ENCODE measurements at regions not wholly inside any gene's neighbourhood (a gene's known extent, or its start where the extent isn't known, plus 50 kb on each side); places are given as distances from the start of the nearest gene placed in this dataset.

DNA sequence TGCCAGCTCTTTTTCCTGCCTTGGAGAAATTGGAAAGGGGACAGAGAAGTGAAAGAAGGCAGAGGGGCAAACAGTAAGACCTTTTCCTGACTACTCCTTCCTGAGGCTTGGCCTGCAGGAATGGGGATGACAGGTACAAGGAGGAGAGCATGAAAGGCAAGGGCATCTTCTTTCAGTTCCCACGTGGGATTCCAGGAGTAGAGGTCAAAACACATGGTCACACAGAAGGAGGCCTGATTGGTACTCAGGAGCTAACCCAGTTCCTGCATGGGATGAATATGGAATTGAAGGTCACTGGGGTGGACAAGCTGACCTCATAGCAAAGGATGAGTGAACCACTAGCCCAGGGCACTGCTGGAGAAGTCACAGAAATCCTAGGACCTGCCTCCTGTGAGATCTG, 112.5 kb upstream of the ZNF366 start:
- no peaks in the 10 kb centered on the region for H3K9me3 ChIP-seq
- DNase-seq, result no peak
- no peak for TF ChIP-seq CTCF (IDR thresholded peaks at IDR 0.05; ENCODE audit: low read depth, low read length)
- no peak overlapping the region for H3K4me3 ChIP-seq (ENCODE audit: low read depth, low read length)
- H3K4me1 ChIP-seq, result no peaks in the 10 kb centered on the region
- no peaks in the 10 kb centered on the region for H3K27me3 ChIP-seq
- no peaks in the 10 kb centered on the region for H3K36me3 ChIP-seq

DNA sequence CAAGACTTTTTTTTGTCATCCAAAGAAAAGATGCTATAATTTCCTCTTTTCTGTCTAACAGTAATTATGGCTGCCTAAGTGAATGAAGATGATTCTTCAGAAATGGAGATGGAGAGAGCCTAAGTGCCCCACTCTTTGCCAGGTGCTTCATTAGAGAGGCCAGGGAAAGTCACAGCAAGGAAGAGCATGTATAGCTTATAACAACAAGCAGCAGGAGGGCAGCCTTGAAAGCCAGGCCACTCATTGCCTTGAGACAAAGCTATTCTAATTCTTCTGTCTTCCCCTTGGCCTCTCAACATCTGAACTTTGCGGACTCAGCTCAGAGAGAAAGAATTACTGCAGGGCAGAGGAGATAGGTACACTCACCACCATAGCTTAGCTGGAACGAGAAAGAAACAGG, 112.0 kb upstream of the ZNF366 start:
- Histone ChIP-seq H3K9me3 (no peaks in the 10 kb centered on the region), H3K27me3 (no peaks in the 10 kb centered on the region), H3K36me3 (no peaks in the 10 kb centered on the region), H3K4me1 (no peaks in the 10 kb centered on the region), H3K4me3 (ENCODE audit: low read depth, low read length) (no peak overlapping the region)
- no peak for TF ChIP-seq CTCF (IDR thresholded peaks at IDR 0.05; ENCODE audit: low read depth, low read length)
- DNase-seq, result no peak

GRCh38 chr5:72618708-72619107, 111.5 kb upstream of the ZNF366 start:
- Histone ChIP-seq H3K36me3 (no peaks in the 10 kb centered on the region), H3K9me3 (no peaks in the 10 kb centered on the region), H3K4me3 (ENCODE audit: low read depth, low read length) (no peak overlapping the region), H3K27me3 (no peaks in the 10 kb centered on the region), H3K4me1 (no peaks in the 10 kb centered on the region)
- TF ChIP-seq CTCF (IDR thresholded peaks at IDR 0.05; ENCODE audit: low read depth, low read length), result no peak
- DNase-seq, result no peak

DNA sequence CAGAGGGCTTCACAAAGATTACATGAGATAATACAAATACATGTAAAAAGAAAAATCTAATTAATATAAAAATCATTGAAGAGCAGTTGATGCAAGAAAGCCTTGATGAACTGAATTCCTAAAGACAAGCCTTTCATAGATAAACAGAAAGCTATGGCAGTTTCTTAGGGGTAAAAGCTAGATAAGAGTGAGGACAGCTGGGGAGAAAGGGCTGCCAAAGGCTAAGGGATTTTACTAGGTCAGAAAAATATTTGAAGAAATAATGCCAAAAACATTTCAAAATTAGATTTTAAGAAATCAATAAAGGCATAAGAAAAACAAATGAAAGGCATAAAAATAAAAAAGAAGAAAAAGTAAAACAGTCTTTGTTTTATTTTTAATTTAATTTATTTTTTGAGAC, 107.9 kb upstream of the ZNF366 start:
- Histone ChIP-seq H3K36me3 (no peaks in the 10 kb centered on the region), H3K9me3 (no peaks in the 10 kb centered on the region), H3K4me3 (ENCODE audit: low read depth, low read length) (no peak overlapping the region), H3K4me1 (peaks cover 11% of the 10 kb centered on the region), H3K27me3 (no peaks in the 10 kb centered on the region)
- no peak for TF ChIP-seq CTCF (IDR thresholded peaks at IDR 0.05; ENCODE audit: low read depth, low read length)
- DNase-seq, result no peak

DNA sequence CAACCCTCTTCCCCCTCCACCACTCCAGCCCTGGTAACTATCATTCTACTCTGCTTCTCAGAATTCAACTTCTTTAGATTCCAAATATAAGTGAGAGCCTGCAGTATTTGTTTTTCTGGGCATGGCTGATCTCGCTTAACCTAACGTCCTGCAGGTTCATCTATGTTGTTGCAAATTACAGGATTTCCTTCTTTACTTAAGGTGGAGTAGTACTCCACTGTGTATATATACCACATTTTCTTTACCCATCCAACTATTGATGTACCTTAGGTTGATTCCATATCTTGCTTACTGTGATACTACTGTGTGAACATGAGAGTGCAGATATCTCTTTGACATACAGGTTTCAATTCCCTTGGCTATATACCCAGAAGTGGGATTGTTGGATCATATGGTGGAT, 106.3 kb upstream of the ZNF366 start:
- Histone ChIP-seq H3K4me3 (ENCODE audit: low read depth, low read length) (no peak overlapping the region), H3K36me3 (no peaks in the 10 kb centered on the region), H3K27me3 (no peaks in the 10 kb centered on the region), H3K9me3 (no peaks in the 10 kb centered on the region), H3K4me1 (peaks cover 21% of the 10 kb centered on the region)
- no peak for TF ChIP-seq CTCF (IDR thresholded peaks at IDR 0.05; ENCODE audit: low read depth, low read length)
- no peak for DNase-seq

DNA sequence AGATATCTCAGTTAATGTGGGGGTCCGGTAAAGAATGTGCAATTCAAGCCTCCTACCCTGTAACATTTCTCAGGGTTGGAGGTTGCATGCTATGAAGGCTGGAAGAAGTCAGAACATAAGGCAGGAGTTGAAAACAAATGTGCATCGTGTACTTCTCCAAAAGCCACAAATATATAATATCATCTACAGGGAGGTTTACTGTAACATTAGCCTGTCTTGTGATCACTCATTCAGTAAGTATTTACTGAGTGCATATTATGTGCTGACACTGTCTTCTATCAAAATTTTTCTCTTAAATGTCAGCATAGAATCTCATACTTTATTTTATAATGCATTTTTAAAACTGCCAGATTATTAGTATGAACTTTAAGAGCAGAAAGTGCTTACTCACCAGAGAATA, 105.6 kb upstream of the ZNF366 start:
- no peak for DNase-seq
- no peaks in the 10 kb centered on the region for H3K27me3 ChIP-seq
- H3K4me1 ChIP-seq, result peaks cover 24% of the 10 kb centered on the region
- no peak for TF ChIP-seq CTCF (IDR thresholded peaks at IDR 0.05; ENCODE audit: low read depth, low read length)
- H3K36me3 ChIP-seq, result no peaks in the 10 kb centered on the region
- H3K4me3 ChIP-seq (ENCODE audit: low read depth, low read length), result no peak overlapping the region
- no peaks in the 10 kb centered on the region for H3K9me3 ChIP-seq
